ENCODE measurements at regions not wholly inside any gene's neighbourhood (a gene's known extent, or its start where the extent isn't known, plus 50 kb on each side); places are given as distances from the start of the nearest gene placed in this dataset.

DNA sequence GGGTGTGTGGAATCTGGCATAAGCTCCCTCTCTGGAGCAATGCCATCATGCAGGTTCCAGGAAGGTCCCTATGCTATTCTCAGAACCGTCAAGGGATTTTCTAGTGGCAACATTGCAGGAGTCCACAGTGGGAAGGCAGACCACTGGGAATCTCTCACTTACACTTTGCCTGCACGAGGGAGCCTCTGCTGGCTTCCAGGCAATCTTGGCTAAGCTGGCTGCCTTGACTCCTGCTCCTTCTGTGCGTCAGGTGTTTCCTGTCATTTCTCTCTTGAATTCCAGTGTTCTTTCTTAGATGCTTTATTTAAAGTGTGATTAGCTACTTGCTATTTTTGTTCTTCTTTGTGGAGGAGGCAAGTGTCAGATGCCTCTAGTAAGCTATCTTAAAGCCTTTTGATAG, 414.0 kb upstream of the ATP2B1 start:
- Histone ChIP-seq H2BK120ac (ENCODE audit: low read depth, low read length) (no peak overlapping the region), H3K27ac (ENCODE audit: low read depth, low read length) (no peak overlapping the region), H3K56ac (ENCODE audit: low read length) (no peak overlapping the region), H3K18ac (ENCODE audit: low read length) (no peak overlapping the region), H3K79me2 (ENCODE audit: control insufficient read depth, insufficient read depth, low read length) (no peaks in the 10 kb centered on the region), H2AK5ac (ENCODE audit: low read length) (no peak overlapping the region), H3K4ac (ENCODE audit: low read depth, low read length) (no peak overlapping the region), H4K5ac (ENCODE audit: low read length) (no peak overlapping the region), H3K79me1 (ENCODE audit: low read length) (no peaks in the 10 kb centered on the region), H3K23ac (ENCODE audit: low read length) (no peak overlapping the region), H3K4me2 (ENCODE audit: low read length) (no peak overlapping the region), H3K36me3 (ENCODE audit: control insufficient read depth, insufficient read depth, low read length) (no peaks in the 10 kb centered on the region), H3K4me1 (ENCODE audit: control insufficient read depth, low read depth, low read length) (no peaks in the 10 kb centered on the region), H2BK5ac (ENCODE audit: low read length) (no peak overlapping the region), H4K8ac (ENCODE audit: low read depth, low read length) (no peak overlapping the region), H3K27me3 (ENCODE audit: insufficient read depth, low read length, poor library complexity) (no peaks in the 10 kb centered on the region), H2BK15ac (replicated peaks; ENCODE audit: low read depth) (no peak overlapping the region), H3K9ac (ENCODE audit: low read length) (no peak overlapping the region), H3K4me3 (ENCODE audit: low read length) (no peak overlapping the region)
- no CpG with 5 or more reads among the region's 3 CpGs for WGBS (ENCODE audit: extremely low coverage, insufficient coverage, low lambda C conversion rate)
- no peak for DNase-seq

DNA sequence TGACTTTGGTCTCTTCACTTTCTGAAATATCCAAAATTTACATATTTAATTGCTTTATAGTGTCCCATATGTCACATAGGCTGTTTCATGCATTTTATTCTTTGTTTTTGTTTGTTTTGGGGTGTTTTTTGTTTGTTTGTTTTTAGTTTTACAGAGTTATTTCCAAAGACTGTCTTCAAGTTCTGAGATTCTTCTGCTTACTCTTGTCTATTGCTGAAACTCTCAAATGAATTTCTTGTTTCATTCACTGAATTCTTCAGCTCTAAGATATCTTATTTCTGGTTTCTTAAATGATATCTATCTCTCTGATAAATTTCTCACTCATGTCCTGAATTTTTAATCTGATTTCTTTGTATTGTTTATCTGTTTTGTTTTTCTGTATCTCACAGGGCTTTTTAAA, 412.0 kb upstream of the ATP2B1 start:
- H3K4me2 ChIP-seq (ENCODE audit: low read length), result no peak overlapping the region
- no peaks in the 10 kb centered on the region for H3K4me1 ChIP-seq (ENCODE audit: control insufficient read depth, low read depth, low read length)
- H3K27ac ChIP-seq (ENCODE audit: low read depth, low read length), result no peak overlapping the region
- no peak overlapping the region for H2BK120ac ChIP-seq (ENCODE audit: low read depth, low read length)
- no peaks in the 10 kb centered on the region for H3K36me3 ChIP-seq (ENCODE audit: control insufficient read depth, insufficient read depth, low read length)
- H3K4ac ChIP-seq (ENCODE audit: low read depth, low read length), result no peak overlapping the region
- H3K56ac ChIP-seq (ENCODE audit: low read length), result no peak overlapping the region
- no peaks in the 10 kb centered on the region for H3K79me1 ChIP-seq (ENCODE audit: low read length)
- H4K8ac ChIP-seq (ENCODE audit: low read depth, low read length), result no peak overlapping the region
- no peak overlapping the region for H2BK5ac ChIP-seq (ENCODE audit: low read length)
- H2AK5ac ChIP-seq (ENCODE audit: low read length), result no peak overlapping the region
- H3K23ac ChIP-seq (ENCODE audit: low read length), result no peak overlapping the region
- H3K4me3 ChIP-seq (ENCODE audit: low read length), result no peak overlapping the region
- H3K9ac ChIP-seq (ENCODE audit: low read length), result no peak overlapping the region
- no peak overlapping the region for H2BK15ac ChIP-seq (replicated peaks; ENCODE audit: low read depth)
- no peak for DNase-seq
- no peaks in the 10 kb centered on the region for H3K27me3 ChIP-seq (ENCODE audit: insufficient read depth, low read length, poor library complexity)
- no peak overlapping the region for H3K18ac ChIP-seq (ENCODE audit: low read length)
- H3K79me2 ChIP-seq (ENCODE audit: control insufficient read depth, insufficient read depth, low read length), result no peaks in the 10 kb centered on the region
- no peak overlapping the region for H4K5ac ChIP-seq (ENCODE audit: low read length)

DNA sequence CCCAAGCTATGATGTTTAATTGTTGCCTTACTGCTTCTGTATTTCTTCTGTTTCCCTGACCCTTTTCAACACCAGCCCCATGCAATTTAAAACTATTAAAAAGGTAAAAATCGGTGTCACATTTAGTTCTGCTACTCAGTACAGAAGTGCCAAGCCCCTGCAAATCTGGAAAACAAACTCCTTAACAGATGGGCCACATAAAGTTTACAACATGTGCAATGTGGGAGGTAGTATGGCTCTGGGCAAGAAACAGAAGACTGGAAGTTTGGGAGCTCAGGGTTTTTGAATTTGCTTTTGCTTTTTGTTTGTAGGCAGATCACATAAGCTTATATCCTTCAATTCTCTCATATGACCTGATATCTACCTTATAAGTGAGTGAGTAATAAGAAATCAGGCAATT, 404.0 kb upstream of the ATP2B1 start:
- no CpG with 5 or more reads among the region's 1 CpG for WGBS (ENCODE audit: extremely low coverage, insufficient coverage, low lambda C conversion rate)
- H3K36me3 ChIP-seq (ENCODE audit: control insufficient read depth, insufficient read depth, low read length), result no peaks in the 10 kb centered on the region
- H3K56ac ChIP-seq (ENCODE audit: low read length), result no peak overlapping the region

DNA sequence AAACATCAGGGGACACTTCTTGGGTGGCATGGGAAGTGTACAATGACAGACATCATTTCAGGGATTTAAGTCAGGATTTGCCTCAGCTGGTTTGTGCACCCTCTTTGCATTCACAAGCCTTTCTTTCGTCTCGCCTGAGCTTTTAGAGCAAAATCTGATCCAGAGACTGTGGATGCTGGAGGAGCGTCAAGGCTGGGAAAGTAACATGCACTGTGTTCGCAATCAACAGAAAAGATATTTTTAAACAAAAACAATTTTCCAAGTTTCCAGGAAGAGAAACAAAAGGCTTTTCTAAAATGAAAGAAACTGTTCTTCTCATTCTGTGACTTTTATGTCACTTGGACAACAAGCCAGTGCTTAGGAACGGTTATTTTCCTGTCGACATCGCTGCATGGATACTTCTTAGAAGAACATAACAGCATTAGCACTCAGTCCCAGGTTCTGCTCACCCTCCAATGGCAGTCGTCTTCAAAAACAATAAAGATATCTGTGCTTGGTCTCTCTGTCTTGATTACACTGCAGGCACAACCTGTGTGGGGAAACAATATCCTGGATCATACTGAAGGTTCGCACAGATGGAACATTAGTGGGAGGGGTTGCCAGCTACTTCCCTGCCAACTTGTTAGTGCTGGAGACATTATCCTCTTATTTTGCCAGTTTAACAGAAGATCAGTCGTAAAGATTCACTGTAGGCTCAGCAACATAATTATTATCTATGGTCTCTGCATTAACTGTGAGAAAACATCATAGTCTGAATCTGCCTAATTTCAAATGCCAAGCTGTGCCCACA, 403.3 kb upstream of the ATP2B1 start:
- H4K8ac ChIP-seq (ENCODE audit: low read depth, low read length), result no peak overlapping the region
- H2BK5ac ChIP-seq (ENCODE audit: low read length), result no peak overlapping the region
- H3K27me3 ChIP-seq (ENCODE audit: insufficient read depth, low read length, poor library complexity), result no peaks in the 10 kb centered on the region
- H3K36me3 ChIP-seq (ENCODE audit: control insufficient read depth, insufficient read depth, low read length), result no peaks in the 10 kb centered on the region
- H3K9ac ChIP-seq (ENCODE audit: low read length), result no peak overlapping the region
- no peaks in the 10 kb centered on the region for H3K4me1 ChIP-seq (ENCODE audit: control insufficient read depth, low read depth, low read length)
- no peak overlapping the region for H3K4ac ChIP-seq (ENCODE audit: low read depth, low read length)
- no peaks in the 10 kb centered on the region for H3K79me1 ChIP-seq (ENCODE audit: low read length)
- H3K4me3 ChIP-seq (ENCODE audit: low read length), result no peak overlapping the region
- no CpG with 5 or more reads among the region's 10 CpGs for WGBS (ENCODE audit: extremely low coverage, insufficient coverage, low lambda C conversion rate)
- no peak overlapping the region for H3K23ac ChIP-seq (ENCODE audit: low read length)
- no peak overlapping the region for H2AK5ac ChIP-seq (ENCODE audit: low read length)
- H3K18ac ChIP-seq (ENCODE audit: low read length), result no peak overlapping the region
- H3K56ac ChIP-seq (ENCODE audit: low read length), result no peak overlapping the region
- no peak overlapping the region for H3K4me2 ChIP-seq (ENCODE audit: low read length)
- H2BK120ac ChIP-seq (ENCODE audit: low read depth, low read length), result no peak overlapping the region
- no peak for DNase-seq
- no peak overlapping the region for H2BK15ac ChIP-seq (replicated peaks; ENCODE audit: low read depth)
- no peak overlapping the region for H4K5ac ChIP-seq (ENCODE audit: low read length)
- H3K79me2 ChIP-seq (ENCODE audit: control insufficient read depth, insufficient read depth, low read length), result no peaks in the 10 kb centered on the region
- no peak overlapping the region for H3K27ac ChIP-seq (ENCODE audit: low read depth, low read length)

More for the DNA sequence above, 404.0 kb upstream of the ATP2B1 start:
- H3K18ac ChIP-seq (ENCODE audit: low read length), result no peak overlapping the region
- H3K79me2 ChIP-seq (ENCODE audit: control insufficient read depth, insufficient read depth, low read length), result no peaks in the 10 kb centered on the region
- H4K8ac ChIP-seq (ENCODE audit: low read depth, low read length), result no peak overlapping the region
- H2BK5ac ChIP-seq (ENCODE audit: low read length), result no peak overlapping the region
- no peak overlapping the region for H3K4ac ChIP-seq (ENCODE audit: low read depth, low read length)
- no peak for DNase-seq
- no peak overlapping the region for H3K4me2 ChIP-seq (ENCODE audit: low read length)
- H3K27ac ChIP-seq (ENCODE audit: low read depth, low read length), result no peak overlapping the region
- H2BK15ac ChIP-seq (replicated peaks; ENCODE audit: low read depth), result no peak overlapping the region
- no peak overlapping the region for H2AK5ac ChIP-seq (ENCODE audit: low read length)
- no peak overlapping the region for H3K23ac ChIP-seq (ENCODE audit: low read length)
- H3K4me1 ChIP-seq (ENCODE audit: control insufficient read depth, low read depth, low read length), result no peaks in the 10 kb centered on the region
- H3K79me1 ChIP-seq (ENCODE audit: low read length), result no peaks in the 10 kb centered on the region
- H4K5ac ChIP-seq (ENCODE audit: low read length), result no peak overlapping the region
- H3K27me3 ChIP-seq (ENCODE audit: insufficient read depth, low read length, poor library complexity), result no peaks in the 10 kb centered on the region
- H3K4me3 ChIP-seq (ENCODE audit: low read length), result no peak overlapping the region
- no peak overlapping the region for H3K9ac ChIP-seq (ENCODE audit: low read length)
- H2BK120ac ChIP-seq (ENCODE audit: low read depth, low read length), result no peak overlapping the region

DNA sequence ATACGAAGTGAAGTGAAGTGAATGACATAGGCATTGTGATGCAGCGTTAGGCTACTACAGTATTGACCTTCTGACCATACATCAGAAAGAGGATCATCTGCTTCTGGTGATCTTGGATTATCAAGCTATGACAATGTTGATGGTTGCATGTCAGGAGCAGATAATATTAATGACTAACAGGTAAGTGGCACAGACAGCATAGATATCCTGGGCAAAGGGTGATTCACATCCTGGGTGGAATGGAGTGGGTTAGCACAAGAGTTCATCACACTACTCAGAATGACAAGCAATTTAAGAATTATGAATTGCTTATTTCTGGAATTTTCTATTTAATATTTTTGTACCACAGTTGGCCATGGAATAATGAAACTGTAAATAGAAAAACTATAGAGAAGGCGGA, 397.9 kb upstream of the ATP2B1 start:
- no CpG with 5 or more reads among the region's 3 CpGs for whole genome bisulfite sequencing (ENCODE audit: extremely low coverage, insufficient coverage, low lambda C conversion rate)
- no peak overlapping the region for H3K56ac ChIP-seq (ENCODE audit: low read length)
- H3K79me2 ChIP-seq (ENCODE audit: control insufficient read depth, insufficient read depth, low read length), result no peaks in the 10 kb centered on the region
- H4K8ac ChIP-seq (ENCODE audit: low read depth, low read length), result no peak overlapping the region
- no peak overlapping the region for H3K23ac ChIP-seq (ENCODE audit: low read length)
- no peaks in the 10 kb centered on the region for H3K36me3 ChIP-seq (ENCODE audit: control insufficient read depth, insufficient read depth, low read length)
- no peak overlapping the region for H3K18ac ChIP-seq (ENCODE audit: low read length)
- no peak for DNase-seq
- H4K5ac ChIP-seq (ENCODE audit: low read length), result no peak overlapping the region
- H2BK120ac ChIP-seq (ENCODE audit: low read depth, low read length), result no peak overlapping the region
- no peaks in the 10 kb centered on the region for H3K27me3 ChIP-seq (ENCODE audit: insufficient read depth, low read length, poor library complexity)
- no peak overlapping the region for H3K4me2 ChIP-seq (ENCODE audit: low read length)
- no peak overlapping the region for H3K4me3 ChIP-seq (ENCODE audit: low read length)
- H2AK5ac ChIP-seq (ENCODE audit: low read length), result no peak overlapping the region
- H3K4me1 ChIP-seq (ENCODE audit: control insufficient read depth, low read depth, low read length), result no peaks in the 10 kb centered on the region
- H3K9ac ChIP-seq (ENCODE audit: low read length), result no peak overlapping the region
- H2BK15ac ChIP-seq (replicated peaks; ENCODE audit: low read depth), result no peak overlapping the region
- H2BK5ac ChIP-seq (ENCODE audit: low read length), result no peak overlapping the region
- H3K79me1 ChIP-seq (ENCODE audit: low read length), result no peaks in the 10 kb centered on the region
- no peak overlapping the region for H3K4ac ChIP-seq (ENCODE audit: low read depth, low read length)
- H3K27ac ChIP-seq (ENCODE audit: low read depth, low read length), result no peak overlapping the region

All from mesendoderm (in vitro differentiated cells).